ENCODE measurements at regions not wholly inside any gene's neighbourhood (a gene's known extent, or its start where the extent isn't known, plus 50 kb on each side); places are given as distances from the start of the nearest gene placed in this dataset.

DNA sequence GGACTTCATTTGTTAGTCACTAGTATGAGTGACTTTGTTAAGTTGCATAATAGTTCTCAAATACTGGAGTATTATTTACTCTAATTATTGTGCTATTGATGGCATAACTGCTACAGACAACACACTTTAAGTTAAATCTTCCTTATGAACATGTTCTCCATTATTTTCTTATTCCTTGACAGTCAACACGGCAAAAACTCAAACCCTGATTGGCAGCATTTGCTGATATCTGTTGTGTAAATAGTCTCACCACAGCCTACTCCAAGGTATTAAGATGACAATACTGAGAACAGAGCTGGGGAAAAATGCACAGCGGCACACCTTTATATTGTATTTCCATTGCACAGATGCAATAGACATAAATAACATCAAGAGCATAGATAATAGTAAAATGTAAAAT is 568.0 kb upstream of the AADAT start:
- Histone ChIP-seq H3F3A (ENCODE audit: insufficient read depth) (no peaks in the 10 kb centered on the region), H3K27ac (no peak overlapping the region), H3K79me2 (ENCODE audit: insufficient read depth) (no peaks in the 10 kb centered on the region), H3K27me3 (replicated peaks; ENCODE audit: insufficient read depth) (no peaks in the 10 kb centered on the region), H3K9ac (no peak overlapping the region), H3K9me2 (ENCODE audit: insufficient read depth) (no peaks in the 10 kb centered on the region), H3K9me3 (ENCODE audit: low read depth) (no peaks in the 10 kb centered on the region), H2AFZ (no peak overlapping the region), H3K4me2 (ENCODE audit: unreplicated experiment) (no peak overlapping the region), H3K36me3 (ENCODE audit: low read depth) (no peaks in the 10 kb centered on the region), H3K4me3 (no peak overlapping the region), H4K20me1 (ENCODE audit: insufficient read depth) (no peaks in the 10 kb centered on the region), H3K4me1 (ENCODE audit: insufficient read depth) (no peaks in the 10 kb centered on the region)
- DNase-seq: no peak
- 35 to 43% methylated on average over 2 of the region's 2 CpGs for WGBS, 2 experiments (ENCODE audit: low coverage in 1 of 2, low lambda C conversion rate in 2 of 2, missing lambda C conversion rate in 2 of 2)
- TF ChIP-seq EZH2phosphoT487 (IDR thresholded peaks at IDR 0.05; ENCODE audit: insufficient read depth, low read depth): no peak
- no peak for TF ChIP-seq EZH2 (IDR thresholded peaks at IDR 0.05; ENCODE audit: insufficient read depth, poor library complexity, severe bottlenecking)
- in situ Hi-C loops (cut with MboI): no loop called here

DNA sequence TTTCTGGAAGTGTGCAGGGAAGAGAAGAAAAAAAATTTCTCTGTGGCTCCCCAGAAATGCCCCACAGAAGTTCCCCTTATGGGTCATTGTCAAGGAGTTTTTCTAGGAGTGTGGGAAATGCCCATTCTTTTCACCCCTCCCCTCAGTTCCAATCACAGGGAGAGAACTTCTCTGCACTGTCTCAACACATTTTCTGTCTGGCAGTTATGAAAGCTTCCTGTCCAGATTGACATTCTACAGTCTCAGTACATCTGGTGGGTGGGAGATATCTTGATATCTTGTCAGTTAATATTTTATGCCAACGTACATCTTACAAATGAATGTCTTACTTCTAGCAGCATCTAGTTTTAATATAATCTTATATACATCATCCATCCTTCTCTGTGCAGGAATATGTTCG is 566.8 kb upstream of the AADAT start:
- no peaks in the 10 kb centered on the region for H3K27me3 ChIP-seq (replicated peaks; ENCODE audit: insufficient read depth)
- 13 to 20% methylated on average over 2 of the region's 2 CpGs for WGBS, 2 experiments (ENCODE audit: low coverage in 1 of 2, low lambda C conversion rate in 2 of 2, missing lambda C conversion rate in 2 of 2)

DNA sequence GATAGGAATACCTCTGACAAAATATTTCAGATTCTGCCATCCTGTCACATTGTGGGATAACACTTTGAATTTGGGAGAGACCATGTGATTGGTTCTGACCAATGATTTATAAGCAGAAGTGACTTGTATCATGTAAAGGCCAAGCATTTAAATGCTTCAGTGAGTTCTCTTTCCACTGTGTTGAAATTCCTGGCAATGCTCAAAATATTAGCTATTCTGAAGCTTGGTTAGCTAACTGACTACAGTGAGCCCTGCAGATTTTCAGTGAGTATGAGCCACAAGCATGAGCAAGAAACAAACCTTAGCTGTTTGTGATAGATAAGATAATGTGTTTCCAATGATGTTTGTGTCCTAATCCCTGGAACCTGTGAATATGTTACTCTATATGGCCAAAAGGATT is 562.8 kb upstream of the AADAT start:
- peak; percentile 12 for DNase-seq
- in situ Hi-C loops (cut with MboI): no loop called here
- TF ChIP-seq EZH2phosphoT487 (IDR thresholded peaks at IDR 0.05; ENCODE audit: insufficient read depth, low read depth) (no peak), EZH2 (IDR thresholded peaks at IDR 0.05; ENCODE audit: insufficient read depth, poor library complexity, severe bottlenecking) (no peak)
- H2AFZ ChIP-seq: no peak overlapping the region
- no peaks in the 10 kb centered on the region for H3F3A ChIP-seq (ENCODE audit: insufficient read depth)
- no peaks in the 10 kb centered on the region for H3K9me3 ChIP-seq (ENCODE audit: low read depth)
- no peak overlapping the region for H3K9ac ChIP-seq
- no peaks in the 10 kb centered on the region for H3K9me2 ChIP-seq (ENCODE audit: insufficient read depth)
- no peaks in the 10 kb centered on the region for H3K4me1 ChIP-seq (ENCODE audit: insufficient read depth)
- no peak overlapping the region for H3K27ac ChIP-seq
- H3K79me2 ChIP-seq (ENCODE audit: insufficient read depth): no peaks in the 10 kb centered on the region
- H3K27me3 ChIP-seq (replicated peaks; ENCODE audit: insufficient read depth): no peaks in the 10 kb centered on the region
- H3K4me2 ChIP-seq (ENCODE audit: unreplicated experiment): no peak overlapping the region
- H3K36me3 ChIP-seq (ENCODE audit: low read depth): no peaks in the 10 kb centered on the region
- no peaks in the 10 kb centered on the region for H4K20me1 ChIP-seq (ENCODE audit: insufficient read depth)
- H3K4me3 ChIP-seq: no peak overlapping the region

More for the DNA sequence above, 566.8 kb upstream of the AADAT start:
- no peak overlapping the region for H3K4me3 ChIP-seq
- H3K36me3 ChIP-seq (ENCODE audit: low read depth): no peaks in the 10 kb centered on the region
- no peak overlapping the region for H3K4me2 ChIP-seq (ENCODE audit: unreplicated experiment)
- no peaks in the 10 kb centered on the region for H3K4me1 ChIP-seq (ENCODE audit: insufficient read depth)
- H2AFZ ChIP-seq: no peak overlapping the region
- H3K27ac ChIP-seq: no peak overlapping the region
- H3K9me2 ChIP-seq (ENCODE audit: insufficient read depth): no peaks in the 10 kb centered on the region
- H3F3A ChIP-seq (ENCODE audit: insufficient read depth): no peaks in the 10 kb centered on the region
- no peaks in the 10 kb centered on the region for H3K9me3 ChIP-seq (ENCODE audit: low read depth)
- in situ Hi-C loops (cut with MboI): no loop called here
- H3K9ac ChIP-seq: no peak overlapping the region
- H4K20me1 ChIP-seq (ENCODE audit: insufficient read depth): no peaks in the 10 kb centered on the region
- no peak for TF ChIP-seq EZH2 (IDR thresholded peaks at IDR 0.05; ENCODE audit: insufficient read depth, poor library complexity, severe bottlenecking)
- DNase-seq: no peak
- H3K79me2 ChIP-seq (ENCODE audit: insufficient read depth): no peaks in the 10 kb centered on the region

DNA sequence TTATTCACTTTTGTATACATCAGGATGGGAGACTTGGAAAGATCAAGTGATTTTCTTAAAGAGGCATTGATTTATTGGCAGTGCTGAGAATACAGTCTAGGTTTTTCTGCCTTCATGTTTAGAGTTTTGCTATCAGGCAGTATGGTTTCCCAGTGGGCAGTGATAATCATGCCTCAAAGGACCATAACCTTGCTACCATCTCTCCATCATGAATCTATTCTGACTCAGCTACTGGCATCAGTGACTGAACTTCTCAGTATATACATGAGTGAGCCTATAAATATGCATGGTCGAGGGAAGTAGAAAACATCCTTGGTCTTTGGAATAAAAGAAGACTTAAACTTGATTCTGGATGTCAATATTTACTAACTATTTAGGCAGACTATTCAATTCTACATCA is 562.0 kb upstream of the AADAT start:
- Histone ChIP-seq H3K27ac (no peak overlapping the region), H3K9me2 (ENCODE audit: insufficient read depth) (no peaks in the 10 kb centered on the region), H3K9ac (no peak overlapping the region), H3K9me3 (ENCODE audit: low read depth) (no peaks in the 10 kb centered on the region), H3K79me2 (ENCODE audit: insufficient read depth) (no peaks in the 10 kb centered on the region), H3F3A (ENCODE audit: insufficient read depth) (no peaks in the 10 kb centered on the region), H3K27me3 (replicated peaks; ENCODE audit: insufficient read depth) (no peaks in the 10 kb centered on the region), H4K20me1 (ENCODE audit: insufficient read depth) (no peaks in the 10 kb centered on the region), H3K36me3 (ENCODE audit: low read depth) (no peaks in the 10 kb centered on the region), H3K4me2 (ENCODE audit: unreplicated experiment) (no peak overlapping the region), H3K4me3 (no peak overlapping the region), H3K4me1 (ENCODE audit: insufficient read depth) (no peaks in the 10 kb centered on the region), H2AFZ (no peak overlapping the region)
- peak; percentile 26 for DNase-seq
- TF ChIP-seq EZH2 (IDR thresholded peaks at IDR 0.05; ENCODE audit: insufficient read depth, poor library complexity, severe bottlenecking) (no peak), EZH2phosphoT487 (IDR thresholded peaks at IDR 0.05; ENCODE audit: insufficient read depth, low read depth) (no peak)
- in situ Hi-C loops (cut with MboI): no loop called here
- 0 to 9% methylated on average over 1 of the region's 1 CpG for WGBS, 2 experiments (ENCODE audit: low coverage in 1 of 2, low lambda C conversion rate in 2 of 2, missing lambda C conversion rate in 2 of 2)

DNA sequence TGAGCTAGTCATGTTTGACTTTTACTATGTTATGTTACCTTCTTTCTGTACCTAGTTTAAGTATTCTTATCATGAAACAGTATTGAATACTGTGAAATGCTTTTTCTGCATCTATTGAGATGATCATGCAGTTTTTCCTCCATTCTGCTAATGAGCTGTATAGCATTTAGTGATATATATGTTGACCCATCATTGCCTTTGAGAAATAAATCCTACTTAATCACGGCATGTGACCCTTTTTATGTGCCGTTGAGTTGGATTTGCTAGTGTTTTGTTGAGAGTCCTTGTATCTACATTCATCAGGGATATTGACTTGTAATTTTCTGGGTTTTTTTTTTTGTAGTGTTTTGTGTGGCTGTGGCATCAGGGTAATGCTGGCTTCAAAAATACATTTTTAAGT is 537.7 kb upstream of the AADAT start:
- H3K79me2 ChIP-seq (ENCODE audit: insufficient read depth): no peaks in the 10 kb centered on the region
- H3K4me2 ChIP-seq (ENCODE audit: unreplicated experiment): no peak overlapping the region
- no peak for DNase-seq
- no peak overlapping the region for H3K4me3 ChIP-seq
- H3F3A ChIP-seq (ENCODE audit: insufficient read depth): no peaks in the 10 kb centered on the region
- no peaks in the 10 kb centered on the region for H3K9me3 ChIP-seq (ENCODE audit: low read depth)
- 6 to 8% methylated on average over 2 of the region's 2 CpGs for WGBS, 2 experiments (ENCODE audit: low coverage in 1 of 2, low lambda C conversion rate in 2 of 2, missing lambda C conversion rate in 2 of 2)
- in situ Hi-C loops (cut with MboI): no loop called here
- H3K4me1 ChIP-seq (ENCODE audit: insufficient read depth): no peaks in the 10 kb centered on the region
- H2AFZ ChIP-seq: no peak overlapping the region
- no peaks in the 10 kb centered on the region for H4K20me1 ChIP-seq (ENCODE audit: insufficient read depth)
- no peak overlapping the region for H3K27ac ChIP-seq
- H3K36me3 ChIP-seq (ENCODE audit: low read depth): no peaks in the 10 kb centered on the region
- no peaks in the 10 kb centered on the region for H3K27me3 ChIP-seq (replicated peaks; ENCODE audit: insufficient read depth)
- no peaks in the 10 kb centered on the region for H3K9me2 ChIP-seq (ENCODE audit: insufficient read depth)
- TF ChIP-seq EZH2 (IDR thresholded peaks at IDR 0.05; ENCODE audit: insufficient read depth, poor library complexity, severe bottlenecking) (no peak), EZH2phosphoT487 (IDR thresholded peaks at IDR 0.05; ENCODE audit: insufficient read depth, low read depth) (no peak)
- no peak overlapping the region for H3K9ac ChIP-seq

All from GM23248 (cell line).